Panc1 (cell line): ENCODE measurements at regions not wholly inside any gene's neighbourhood (a gene's known extent, or its start where the extent isn't known, plus 50 kb on each side); places are given as distances from the start of the nearest gene placed in this dataset.

Experiments used
- ATAC-seq: fragments of 200-7000 bp; cut with Tn5 transposase; 2 replicates; pipeline ENCODE4 v1.9.1; 2020; ENCODE audit warnings: mild to moderate bottlenecking, moderate library complexity
- BruUV-seq: library from RNA; stranded (reverse); fragments of 400-500 nt; replicated peaks from 2 replicates; lab custom pipeline; 2021; lab: Mats Ljungman, UMichigan
- CTCF ChIA-PET: fragments of 300-600 bp; sonication (Branson Sonifier 250); formaldehyde crosslinking; loops from one replicate; lab custom pipeline; 2022; ENCODE audit warnings: antibody characterized with exemption; lab: Charles Lee
- POLR2A ChIA-PET: fragments of 300-600 bp; sonication (Branson Sonifier 250); formaldehyde crosslinking; loops from one replicate; lab custom pipeline; 2022; ENCODE audit warnings: antibody characterized with exemption; lab: Charles Lee
- DNase-seq: peaks from one replicate; pipeline ENCODE4 v3.0.0-alpha.2; 2010; ENCODE audit warnings: low read depth, low spot score
- H3K27ac ChIP-seq: 2 replicates; pipeline ENCODE4 v1.5.1; 2011; ENCODE audit warnings: mild to moderate bottlenecking, low read length, inconsistent platforms
- H3K27me3 ChIP-seq: fragments of 200-500 bp; sonication (Bioruptor generic); 2 replicates; pipeline ENCODE4 v1.6.0; 2014; ENCODE audit warnings: low read length, inconsistent platforms; ENCODE audit not compliant: control insufficient read depth, insufficient read depth
- H3K36me3 ChIP-seq: fragments of 200-500 bp; sonication (Bioruptor generic); 2 replicates; pipeline ENCODE4 v1.5.1; 2014; ENCODE audit warnings: inconsistent platforms, mild to moderate bottlenecking, low read length, moderate library complexity; ENCODE audit not compliant: control insufficient read depth, insufficient read depth
- H3K4me1 ChIP-seq: 2 replicates; pipeline ENCODE4 v1.5.1; 2011; ENCODE audit warnings: inconsistent platforms, mild to moderate bottlenecking, low read length, moderate library complexity; ENCODE audit not compliant: control insufficient read depth, insufficient read depth
- H3K4me3 ChIP-seq, 2 experiments: 2 replicates each; pipeline ENCODE4 v1.5.1; 2011 to 2012; ENCODE audit warnings: low read depth in 2 of 2, low read length in 2 of 2, mild to moderate bottlenecking in 2 of 2, inconsistent platforms in 1 of 2, moderate library complexity in 1 of 2
- H3K9me3 ChIP-seq: fragments of 200-500 bp; sonication (Bioruptor generic); 2 replicates; pipeline ENCODE4 v1.5.1; 2014; ENCODE audit warnings: low read depth, mild to moderate bottlenecking, inconsistent platforms, low read length, moderate library complexity; ENCODE audit not compliant: control insufficient read depth, insufficient read depth
- POLR2AphosphoS5 ChIP-seq: IDR thresholded peaks from 2 replicates; pipeline ENCODE4 v1.6.1; 2012; ENCODE audit warnings: mild to moderate bottlenecking, low read depth, low read length, moderate library complexity
- SIN3A ChIP-seq: IDR thresholded peaks from 2 replicates; pipeline ENCODE4 v1.6.1; 2012; ENCODE audit warnings: low read depth, mild to moderate bottlenecking, low read length, moderate library complexity, borderline replicate concordance; ENCODE audit not compliant: insufficient read depth
- TCF7L2 ChIP-seq: IDR thresholded peaks from 2 replicates; pipeline ENCODE4 v1.6.1; 2011; ENCODE audit warnings: mild to moderate bottlenecking, low read depth, low read length, inconsistent platforms
- in situ Hi-C: cut with HindIII; loops from 2 replicates; pipeline ENCODE4 v1.10.0; 2016; ENCODE audit warnings: low sequenced_read_pairs, low pct_unique_long_range_greater_than_20kb
- intact Hi-C: fragments of 100-400 bp; cut with micrococcal nuclease; formaldehyde crosslinking; loops from one replicate; pipeline ENCODE4 v1.10.0; 2022; ENCODE audit not compliant: unreplicated experiment
- TF ChIP-seq, protein P1 (sequence below): fragments of 450-650 bp; IDR thresholded peaks from 2 replicates; pipeline ENCODE4 v1.5.1; 2017; ENCODE audit warnings: mild to moderate bottlenecking
- TF ChIP-seq, protein P2 (sequence below), 2 experiments: IDR thresholded peaks; 2 replicates each; pipeline ENCODE4 v1.6.1; 2011 to 2012; ENCODE audit warnings: low read depth in 2 of 2, control low read depth in 1 of 2, low read length in 1 of 2, mild to moderate bottlenecking in 1 of 2, moderate library complexity in 1 of 2; ENCODE audit not compliant: insufficient read depth in 1 of 2

DNA sequence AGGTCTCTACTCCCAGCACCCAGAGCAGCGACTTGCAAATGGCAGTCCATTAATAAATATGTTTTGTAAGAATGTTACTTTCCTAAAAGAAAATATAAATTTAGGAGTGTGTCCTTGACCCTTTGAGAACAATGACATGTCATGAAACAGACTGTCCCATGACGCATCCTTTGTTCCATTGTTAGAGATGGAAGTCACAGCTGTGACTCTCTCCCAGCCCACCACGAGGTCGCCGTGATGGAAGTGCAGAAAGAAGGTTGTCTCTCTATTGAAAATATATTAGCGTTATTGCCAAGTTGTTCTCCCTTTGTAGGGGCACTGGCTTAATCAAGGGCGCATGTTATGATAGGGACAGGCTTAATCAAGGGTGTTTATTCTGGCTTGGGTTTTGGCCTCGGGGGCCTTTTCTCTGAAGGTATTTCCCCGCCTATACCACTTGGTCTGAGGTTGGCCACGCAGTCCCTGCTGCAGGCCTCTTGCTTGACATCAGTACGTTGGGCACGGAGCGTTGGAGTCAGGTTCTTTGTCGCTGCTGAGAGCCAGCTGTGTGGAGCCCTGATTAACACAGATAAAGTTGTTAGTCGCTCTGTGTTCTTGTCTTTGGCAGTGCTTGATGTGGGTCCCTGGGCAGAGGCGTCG, 126.7 kb upstream of the ZNF536 start:
- no peak for ATAC-seq
- POLR2A ChIA-PET: no interaction called here
- in situ Hi-C loops: no loop called here

DNA sequence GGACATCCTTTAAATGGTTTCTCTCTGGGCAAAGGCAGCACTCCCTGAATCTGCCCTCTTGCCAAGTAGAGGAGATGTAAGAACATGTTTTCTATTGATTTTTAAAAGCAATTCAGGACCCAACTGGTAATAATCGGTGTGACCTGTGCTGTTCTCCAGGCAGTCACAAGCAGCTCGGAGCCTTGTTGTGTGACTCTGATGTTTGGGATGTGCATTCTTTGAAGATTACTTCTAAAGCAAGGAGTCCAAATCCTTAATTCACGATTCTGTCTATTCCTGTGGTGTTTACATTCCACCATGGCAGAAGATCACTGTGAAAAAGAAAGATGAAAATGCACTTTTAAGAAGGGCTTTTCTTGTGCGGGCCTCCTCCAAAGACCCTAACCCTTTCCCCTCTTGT, 122.3 kb upstream of the ZNF536 start:
- no peaks in the 10 kb centered on the region for H3K36me3 ChIP-seq
- TF ChIP-seq, protein P1, sequence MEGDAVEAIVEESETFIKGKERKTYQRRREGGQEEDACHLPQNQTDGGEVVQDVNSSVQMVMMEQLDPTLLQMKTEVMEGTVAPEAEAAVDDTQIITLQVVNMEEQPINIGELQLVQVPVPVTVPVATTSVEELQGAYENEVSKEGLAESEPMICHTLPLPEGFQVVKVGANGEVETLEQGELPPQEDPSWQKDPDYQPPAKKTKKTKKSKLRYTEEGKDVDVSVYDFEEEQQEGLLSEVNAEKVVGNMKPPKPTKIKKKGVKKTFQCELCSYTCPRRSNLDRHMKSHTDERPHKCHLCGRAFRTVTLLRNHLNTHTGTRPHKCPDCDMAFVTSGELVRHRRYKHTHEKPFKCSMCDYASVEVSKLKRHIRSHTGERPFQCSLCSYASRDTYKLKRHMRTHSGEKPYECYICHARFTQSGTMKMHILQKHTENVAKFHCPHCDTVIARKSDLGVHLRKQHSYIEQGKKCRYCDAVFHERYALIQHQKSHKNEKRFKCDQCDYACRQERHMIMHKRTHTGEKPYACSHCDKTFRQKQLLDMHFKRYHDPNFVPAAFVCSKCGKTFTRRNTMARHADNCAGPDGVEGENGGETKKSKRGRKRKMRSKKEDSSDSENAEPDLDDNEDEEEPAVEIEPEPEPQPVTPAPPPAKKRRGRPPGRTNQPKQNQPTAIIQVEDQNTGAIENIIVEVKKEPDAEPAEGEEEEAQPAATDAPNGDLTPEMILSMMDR: no peak
- TF ChIP-seq, protein P2, sequence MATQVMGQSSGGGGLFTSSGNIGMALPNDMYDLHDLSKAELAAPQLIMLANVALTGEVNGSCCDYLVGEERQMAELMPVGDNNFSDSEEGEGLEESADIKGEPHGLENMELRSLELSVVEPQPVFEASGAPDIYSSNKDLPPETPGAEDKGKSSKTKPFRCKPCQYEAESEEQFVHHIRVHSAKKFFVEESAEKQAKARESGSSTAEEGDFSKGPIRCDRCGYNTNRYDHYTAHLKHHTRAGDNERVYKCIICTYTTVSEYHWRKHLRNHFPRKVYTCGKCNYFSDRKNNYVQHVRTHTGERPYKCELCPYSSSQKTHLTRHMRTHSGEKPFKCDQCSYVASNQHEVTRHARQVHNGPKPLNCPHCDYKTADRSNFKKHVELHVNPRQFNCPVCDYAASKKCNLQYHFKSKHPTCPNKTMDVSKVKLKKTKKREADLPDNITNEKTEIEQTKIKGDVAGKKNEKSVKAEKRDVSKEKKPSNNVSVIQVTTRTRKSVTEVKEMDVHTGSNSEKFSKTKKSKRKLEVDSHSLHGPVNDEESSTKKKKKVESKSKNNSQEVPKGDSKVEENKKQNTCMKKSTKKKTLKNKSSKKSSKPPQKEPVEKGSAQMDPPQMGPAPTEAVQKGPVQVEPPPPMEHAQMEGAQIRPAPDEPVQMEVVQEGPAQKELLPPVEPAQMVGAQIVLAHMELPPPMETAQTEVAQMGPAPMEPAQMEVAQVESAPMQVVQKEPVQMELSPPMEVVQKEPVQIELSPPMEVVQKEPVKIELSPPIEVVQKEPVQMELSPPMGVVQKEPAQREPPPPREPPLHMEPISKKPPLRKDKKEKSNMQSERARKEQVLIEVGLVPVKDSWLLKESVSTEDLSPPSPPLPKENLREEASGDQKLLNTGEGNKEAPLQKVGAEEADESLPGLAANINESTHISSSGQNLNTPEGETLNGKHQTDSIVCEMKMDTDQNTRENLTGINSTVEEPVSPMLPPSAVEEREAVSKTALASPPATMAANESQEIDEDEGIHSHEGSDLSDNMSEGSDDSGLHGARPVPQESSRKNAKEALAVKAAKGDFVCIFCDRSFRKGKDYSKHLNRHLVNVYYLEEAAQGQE (IDR thresholded peaks at IDR 0.05; ENCODE audit: insufficient read depth in 1 of 2, low read depth in 2 of 2, low read length in 1 of 2): no peak
- TF ChIP-seq POLR2AphosphoS5 (no peak), SIN3A (no peak), TCF7L2 (no peak)
- BruUV-seq: no TSS peak
- peaks cover 40% of the 10 kb centered on the region for H3K27me3 ChIP-seq
- ATAC-seq (no peak), DNase-seq (no peak)
- no peak overlapping the region for H3K27ac ChIP-seq
- in situ Hi-C loops: no loop called here
- ChIA-PET CTCF (no interaction called here), POLR2A (no interaction called here)
- H3K4me1 ChIP-seq: no peaks in the 10 kb centered on the region
- no peak overlapping the region for H3K4me3 ChIP-seq
- intact Hi-C loops: no loop called here
- H3K9me3 ChIP-seq: no peaks in the 10 kb centered on the region

More for the DNA sequence above, 126.7 kb upstream of the ZNF536 start:
- no TSS peak for BruUV-seq
- DNase-seq: no peak
- peaks cover 27% of the 10 kb centered on the region for H3K27me3 ChIP-seq
- H3K4me1 ChIP-seq: no peaks in the 10 kb centered on the region
- no peaks in the 10 kb centered on the region for H3K9me3 ChIP-seq
- CTCF ChIA-PET: no interaction called here
- intact Hi-C loops: no loop called here
- TF ChIP-seq, protein P2 (IDR thresholded peaks at IDR 0.05; ENCODE audit: insufficient read depth in 1 of 2, low read depth in 2 of 2, low read length in 1 of 2): no peak
- TF ChIP-seq TCF7L2: no peak
- H3K27ac ChIP-seq: no peak overlapping the region
- no peak overlapping the region for H3K4me3 ChIP-seq
- no peaks in the 10 kb centered on the region for H3K36me3 ChIP-seq
